ENCODE measurements at regions not wholly inside any gene's neighbourhood (a gene's known extent, or its start where the extent isn't known, plus 50 kb on each side); places are given as distances from the start of the nearest gene placed in this dataset.
"Not testable (repeated sequence)": the region's sequence is repeated elsewhere in the genome, so short reads cannot be mapped to it uniquely, and the experiment has no call there.

DNA sequence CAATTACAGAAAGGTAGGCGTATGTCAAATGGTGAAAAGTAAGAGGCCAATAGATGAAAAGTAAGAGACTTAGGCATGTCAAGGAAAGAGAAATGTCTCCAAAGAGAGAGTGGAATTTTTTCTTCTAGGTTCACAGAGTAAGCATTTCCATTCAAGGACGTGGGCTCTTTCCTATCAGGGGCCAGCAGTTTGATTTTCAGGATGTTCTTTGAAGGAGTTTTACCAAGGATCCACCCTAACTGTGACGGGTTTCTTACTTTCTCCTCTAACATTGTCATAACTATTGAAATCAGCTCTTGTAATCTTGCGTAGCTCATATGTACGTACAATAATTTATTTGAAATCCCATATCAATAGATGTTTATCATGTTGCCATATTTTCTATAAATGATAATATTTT is 2112.2 kb upstream of the RAG2 start:
- no peak overlapping the region for H3K4me3 ChIP-seq
- DNase-seq (ENCODE audit: low read depth in 1 of 2, low spot score in 1 of 2), result no peak
- TF ChIP-seq CTCF (IDR thresholded peaks at IDR 0.05; ENCODE audit: low read depth, low read length), result no peak
- H3K36me3 ChIP-seq, result no peaks in the 10 kb centered on the region
- H3K27me3 ChIP-seq, result no peaks in the 10 kb centered on the region
- no peaks in the 10 kb centered on the region for H3K9me3 ChIP-seq (ENCODE audit: low read depth)
- H3K4me1 ChIP-seq (ENCODE audit: low read depth), result no peaks in the 10 kb centered on the region
- no peak overlapping the region for H3K27ac ChIP-seq

- Histone ChIP-seq H3K27ac (no peak overlapping the region), H3K36me3 (no peaks in the 10 kb centered on the region), H3K4me3 (no peak overlapping the region), H3K4me1 (ENCODE audit: low read depth) (no peaks in the 10 kb centered on the region), H3K9me3 (ENCODE audit: low read depth) (no peaks in the 10 kb centered on the region), H3K27me3 (no peaks in the 10 kb centered on the region)
- no peak for TF ChIP-seq CTCF (IDR thresholded peaks at IDR 0.05; ENCODE audit: low read depth, low read length)
- DNase-seq (ENCODE audit: low read depth in 1 of 2, low spot score in 1 of 2), result no peak
Measured at GRCh38 chr11:38700111-38700510, 2102.1 kb upstream of the RAG2 start.

DNA sequence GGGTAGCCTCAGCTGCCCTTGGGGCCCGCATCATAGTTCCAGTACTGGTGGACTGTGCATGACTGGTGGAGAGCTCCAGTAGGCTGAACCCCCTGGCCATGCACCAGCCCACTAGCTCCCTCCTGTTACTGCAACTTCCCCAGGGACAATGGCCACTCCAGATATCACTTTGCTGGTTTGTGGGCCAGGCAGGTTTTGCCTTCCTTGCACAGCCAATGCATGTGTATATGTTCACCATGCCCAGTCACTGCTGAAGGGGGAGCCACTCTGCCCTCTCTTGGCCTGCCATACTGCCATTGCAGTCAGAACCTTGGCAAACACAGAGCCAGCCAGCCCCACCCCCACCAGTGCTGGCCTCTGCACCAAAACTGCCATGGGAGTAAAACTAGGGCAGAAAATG is 2095.3 kb upstream of the RAG2 start:
- TF ChIP-seq CTCF (IDR thresholded peaks at IDR 0.05; ENCODE audit: low read depth, low read length), result no peak
- no peak overlapping the region for H3K27ac ChIP-seq
- no peaks in the 10 kb centered on the region for H3K36me3 ChIP-seq
- no peak for DNase-seq (ENCODE audit: low read depth in 1 of 2, low spot score in 1 of 2)
- H3K4me1 ChIP-seq (ENCODE audit: low read depth), result no peaks in the 10 kb centered on the region
- no peak overlapping the region for H3K4me3 ChIP-seq
- no peaks in the 10 kb centered on the region for H3K9me3 ChIP-seq (ENCODE audit: low read depth)
- H3K27me3 ChIP-seq, result no peaks in the 10 kb centered on the region

- H3K27me3 ChIP-seq; H3K4me3 ChIP-seq; H3K4me1 ChIP-seq (ENCODE audit: low read depth); H3K27ac ChIP-seq; H3K36me3 ChIP-seq; H3K9me3 ChIP-seq (ENCODE audit: low read depth); DNase-seq (ENCODE audit: low read depth in 1 of 2, low spot score in 1 of 2): not testable (repeated sequence)
Measured at GRCh38 chr11:38690211-38690610, 2092.2 kb upstream of the RAG2 start.

DNA sequence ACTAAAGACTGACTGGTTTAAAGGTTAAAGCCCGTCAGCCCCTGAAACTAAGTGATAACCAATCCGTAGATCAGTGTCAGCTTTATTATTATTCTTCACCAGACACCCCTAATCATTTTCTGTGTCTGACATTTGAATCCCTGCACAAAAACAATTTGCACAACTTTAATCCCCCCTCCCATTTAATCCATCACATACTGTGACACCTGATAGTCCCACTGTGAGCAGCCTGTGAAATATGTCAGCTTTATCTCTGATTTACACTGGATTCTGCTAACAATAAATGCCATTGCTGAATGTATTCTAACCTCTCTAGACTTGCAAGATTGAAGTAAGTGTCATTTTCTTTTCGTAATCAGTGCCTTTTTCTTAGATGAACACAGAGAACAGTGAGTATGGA is 2089.0 kb upstream of the RAG2 start:
- no peaks in the 10 kb centered on the region for H3K9me3 ChIP-seq (ENCODE audit: low read depth)
- no peaks in the 10 kb centered on the region for H3K4me1 ChIP-seq (ENCODE audit: low read depth)
- no peak overlapping the region for H3K4me3 ChIP-seq
- TF ChIP-seq CTCF (IDR thresholded peaks at IDR 0.05; ENCODE audit: low read depth, low read length), result no peak
- no peak overlapping the region for H3K27ac ChIP-seq
- no peaks in the 10 kb centered on the region for H3K36me3 ChIP-seq
- no peak for DNase-seq (ENCODE audit: low read depth in 1 of 2, low spot score in 1 of 2)
- no peaks in the 10 kb centered on the region for H3K27me3 ChIP-seq

DNA sequence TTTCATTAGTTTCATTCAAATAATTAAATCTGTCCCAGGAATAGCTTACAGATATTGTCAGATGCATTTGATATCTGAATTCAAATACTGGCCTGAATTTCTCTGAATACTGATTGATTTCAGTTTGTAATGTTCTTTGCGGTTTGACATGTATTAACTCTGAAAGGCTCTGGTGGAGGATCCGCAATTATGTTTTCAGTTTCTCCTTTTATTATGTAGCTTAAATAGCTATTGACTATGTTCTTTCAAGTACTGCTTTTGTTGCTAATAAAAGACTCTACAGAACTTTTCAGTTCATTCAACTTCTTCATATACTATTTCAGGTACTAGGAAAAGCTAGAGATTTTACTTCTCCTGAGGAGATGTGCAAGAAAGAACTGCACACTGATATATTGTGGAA is 2085.4 kb upstream of the RAG2 start:
- H3K27ac ChIP-seq, result no peak overlapping the region
- TF ChIP-seq CTCF (IDR thresholded peaks at IDR 0.05; ENCODE audit: low read depth, low read length), result no peak
- H3K4me1 ChIP-seq (ENCODE audit: low read depth), result no peaks in the 10 kb centered on the region
- H3K4me3 ChIP-seq, result no peak overlapping the region
- H3K9me3 ChIP-seq (ENCODE audit: low read depth), result no peaks in the 10 kb centered on the region
- H3K36me3 ChIP-seq, result no peaks in the 10 kb centered on the region
- no peaks in the 10 kb centered on the region for H3K27me3 ChIP-seq
- DNase-seq (ENCODE audit: low read depth in 1 of 2, low spot score in 1 of 2), result no peak
